ENCODE measurements at regions not wholly inside any gene's neighbourhood (a gene's known extent, or its start where the extent isn't known, plus 50 kb on each side); places are given as distances from the start of the nearest gene placed in this dataset.

DNA sequence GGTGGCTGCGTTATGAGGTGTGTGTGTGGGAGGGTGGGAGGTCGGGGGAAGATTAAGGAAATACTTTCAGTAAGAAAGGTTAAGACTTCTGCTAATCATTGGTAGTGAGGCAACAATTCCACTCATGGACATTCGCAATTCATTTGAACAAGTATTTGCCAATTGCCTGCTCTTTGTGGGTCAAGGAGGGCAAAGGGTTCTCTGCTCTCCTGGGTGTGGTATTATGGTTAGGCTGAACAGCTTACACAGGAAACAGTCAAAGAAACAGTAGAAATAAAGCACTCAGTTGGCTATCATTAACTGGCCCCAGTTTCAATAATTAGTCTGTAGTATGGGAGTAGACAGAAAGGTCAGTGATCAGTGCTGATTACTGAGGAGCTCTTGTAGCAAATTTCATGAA lies 357.0 kb upstream of the FANCL start:
- FAIRE-seq (no peak), DNase-seq (ENCODE audit: low read depth in 1 of 2, low spot score in 2 of 2) (no peak)
- no peak overlapping the region for H3K27ac ChIP-seq (ENCODE audit: low read depth, low read length)
- H4K5ac ChIP-seq (ENCODE audit: insufficient read length, low read depth, low read length), result no peak overlapping the region
- no peaks in the 10 kb centered on the region for H3K36me3 ChIP-seq (ENCODE audit: control insufficient read depth in 2 of 4, insufficient read depth in 4 of 4, low read length in 3 of 4)
- no peak overlapping the region for H3K4me2 ChIP-seq (ENCODE audit: insufficient read depth in 1 of 2, low read depth in 2 of 2, low read length in 2 of 2)
- no peak overlapping the region for H2BK15ac ChIP-seq (ENCODE audit: low read length)
- POLR2A ChIA-PET (ENCODE audit: partially characterized antibody), result no interaction called here
- H3K56ac ChIP-seq (replicated peaks; ENCODE audit: insufficient read length, low read depth, low read length), result no peak overlapping the region
- no peaks in the 10 kb centered on the region for H3K9me3 ChIP-seq (ENCODE audit: insufficient read depth in 2 of 2, low read depth in 1 of 2, low read length in 1 of 2)
- no peak overlapping the region for H2AFZ ChIP-seq (ENCODE audit: low read length)
- WGBS, 2 experiments (ENCODE audit: extremely low coverage in 1 of 2, insufficient coverage in 1 of 2, insufficient read length in 1 of 2, insufficient replicate concordance in 2 of 2, low coverage in 1 of 2, low lambda C conversion rate in 2 of 2, missing lambda C conversion rate in 1 of 2), result 87 to 100% methylated on average over 1 to 3 of the region's 3 CpGs
- no peak overlapping the region for H2BK120ac ChIP-seq (replicated peaks; ENCODE audit: low read depth, low read length)
- no peak overlapping the region for H3K4ac ChIP-seq (replicated peaks; ENCODE audit: insufficient read length, low read depth, low read length)
- no peak overlapping the region for H3K4me3 ChIP-seq (ENCODE audit: extremely low read depth in 1 of 4, insufficient read depth in 2 of 4, low read depth in 3 of 4, low read length in 4 of 4)
- CTCF ChIA-PET (ENCODE audit: partially characterized antibody), result interaction anchor here (2.1 kb wide), 1 partner anchor 82 kb away, joined by 6 read pairs; no protein-coding TSS in a partner anchor
- H3K23me2 ChIP-seq (ENCODE audit: low read depth, low read length), result no peaks in the 10 kb centered on the region
- H3K18ac ChIP-seq (ENCODE audit: extremely low read depth, low read length), result no peak overlapping the region
- H3K79me2 ChIP-seq (ENCODE audit: control insufficient read depth in 1 of 2, insufficient read depth in 2 of 2, low read length in 2 of 2), result no peaks in the 10 kb centered on the region
- no peak overlapping the region for H4K8ac ChIP-seq (ENCODE audit: extremely low read depth, insufficient read depth, low read length)
- H3K9ac ChIP-seq (replicated peaks in 1 of 4; ENCODE audit: extremely low read depth in 1 of 4, low read depth in 3 of 4, low read length in 3 of 4), result no peak overlapping the region
- H4K91ac ChIP-seq (replicated peaks; ENCODE audit: insufficient read length, low read length), result no peak overlapping the region
- H3K79me1 ChIP-seq (ENCODE audit: low read depth, low read length), result no peaks in the 10 kb centered on the region
- H3K14ac ChIP-seq (ENCODE audit: insufficient read length), result no peak overlapping the region
- H2AK5ac ChIP-seq (ENCODE audit: low read depth, low read length), result no peak overlapping the region
- no peak overlapping the region for H2BK5ac ChIP-seq (ENCODE audit: low read depth, low read length)
- H2BK12ac ChIP-seq (ENCODE audit: low read depth, low read length), result no peak overlapping the region
- H3K27me3 ChIP-seq (replicated peaks in 1 of 4; ENCODE audit: control insufficient read depth in 3 of 4, extremely low read depth in 1 of 4, insufficient read depth in 3 of 4, low read length in 3 of 4), result no peaks in the 10 kb centered on the region
- no peaks in the 10 kb centered on the region for H4K20me1 ChIP-seq (replicated peaks in 1 of 2; ENCODE audit: control insufficient read depth in 1 of 2, insufficient read depth in 2 of 2, low read length in 2 of 2)
- no peak overlapping the region for H2BK20ac ChIP-seq (ENCODE audit: low read length)
- no peak overlapping the region for H3K23ac ChIP-seq (ENCODE audit: insufficient read length)
- H3K4me1 ChIP-seq (replicated peaks in 1 of 4; ENCODE audit: control insufficient read depth in 3 of 4, insufficient read depth in 4 of 4, low read length in 3 of 4), result peaks cover 0 to 4% (median 0%) of the 10 kb centered on the region in 4 experiments; a peak in 1 of 7 replicates
- TF ChIP-seq KDM5A (IDR thresholded peaks at IDR 0.05; ENCODE audit: low read length), result no peak
- TF ChIP-seq SAP30 (IDR thresholded peaks at IDR 0.05; ENCODE audit: insufficient read depth, insufficient replicate concordance, low read length), result no peak
- TF ChIP-seq TBP (IDR thresholded peaks at IDR 0.05; ENCODE audit: low read depth, low read length), result no peak
- TF ChIP-seq SIN3A (conservative IDR thresholded peaks at IDR 0.05 in 1 of 2, IDR thresholded peaks at IDR 0.05 in 1 of 2; ENCODE audit: low read depth in 1 of 2, low read length in 2 of 2), result no peak
- no peak for TF ChIP-seq CHD2 (IDR thresholded peaks at IDR 0.05; ENCODE audit: low read length)
- TF ChIP-seq RFX5 (IDR thresholded peaks at IDR 0.05; ENCODE audit: borderline replicate concordance, low read depth, low read length), result no peak
- TF ChIP-seq TEAD4 (IDR thresholded peaks at IDR 0.05; ENCODE audit: low read depth, low read length), result no peak
- no peak for TF ChIP-seq GABPA (IDR thresholded peaks at IDR 0.05; ENCODE audit: borderline replicate concordance, insufficient read depth, low read length)
- TF ChIP-seq, protein P1, sequence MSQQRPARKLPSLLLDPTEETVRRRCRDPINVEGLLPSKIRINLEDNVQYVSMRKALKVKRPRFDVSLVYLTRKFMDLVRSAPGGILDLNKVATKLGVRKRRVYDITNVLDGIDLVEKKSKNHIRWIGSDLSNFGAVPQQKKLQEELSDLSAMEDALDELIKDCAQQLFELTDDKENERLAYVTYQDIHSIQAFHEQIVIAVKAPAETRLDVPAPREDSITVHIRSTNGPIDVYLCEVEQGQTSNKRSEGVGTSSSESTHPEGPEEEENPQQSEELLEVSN (IDR thresholded peaks at IDR 0.05), result no peak
- no peak for TF ChIP-seq CBX8 (IDR thresholded peaks at IDR 0.05; ENCODE audit: borderline replicate concordance, low read depth, low read length)
- no peak for TF ChIP-seq ASH2L (IDR thresholded peaks at IDR 0.05; ENCODE audit: low read length)
- TF ChIP-seq TAF1 (IDR thresholded peaks at IDR 0.05; ENCODE audit: low read depth, low read length), result no peak
- no peak for TF ChIP-seq RXRA (IDR thresholded peaks at IDR 0.05; ENCODE audit: insufficient read depth, low read depth, low read length)
- TF ChIP-seq BACH1 (IDR thresholded peaks at IDR 0.05; ENCODE audit: low read length), result no peak
- TF ChIP-seq JUN (IDR thresholded peaks at IDR 0.05; ENCODE audit: low read depth, low read length), result no peak
